HG02588 (cell line): ENCODE measurements at regions not wholly inside any gene's neighbourhood (a gene's known extent, or its start where the extent isn't known, plus 50 kb on each side); places are given as distances from the start of the nearest gene placed in this dataset.
"Not testable (repeated sequence)": the region's sequence is repeated elsewhere in the genome, so short reads cannot be mapped to it uniquely, and the experiment has no call there.

ENCODE experiments used
- ATAC-seq: cut with Tn5 transposase; IDR thresholded peaks from one replicate; pipeline ENCODE4 v1.9.1; 2021; ENCODE audit warnings: mild to moderate bottlenecking, moderate library complexity; ENCODE audit not compliant: unreplicated experiment

DNA sequence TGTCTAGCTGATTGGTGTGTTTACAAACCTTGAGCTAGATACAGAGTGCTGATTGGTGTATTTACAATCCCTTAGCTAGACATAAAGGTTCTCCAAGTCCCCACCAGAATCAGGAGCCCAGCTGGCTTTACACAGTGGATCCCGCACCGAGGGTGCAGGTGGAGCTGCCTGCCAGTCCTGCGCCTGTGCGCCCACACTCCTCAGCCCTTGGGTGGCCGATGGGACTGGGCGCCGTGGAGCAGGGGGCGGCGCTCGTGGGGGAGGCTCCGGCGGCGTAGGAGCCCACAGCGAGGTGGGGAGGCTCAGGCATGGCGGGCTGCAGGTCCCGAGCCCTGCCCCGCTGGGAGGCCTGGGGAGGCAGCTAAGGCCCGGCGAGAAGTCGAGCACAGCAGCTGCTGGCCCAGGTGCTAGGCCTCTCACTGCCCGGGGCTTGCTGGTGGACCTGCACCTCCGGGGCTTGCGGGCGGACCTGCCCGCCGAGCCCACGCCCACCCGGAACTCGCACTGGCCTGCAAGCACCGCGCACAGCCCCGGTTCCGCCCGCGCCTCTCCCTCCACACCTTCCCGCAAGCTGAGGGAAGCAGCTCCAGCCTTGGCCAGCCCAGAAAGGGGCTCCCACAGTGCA lies 51.0 kb upstream of the CDYL start:
- ATAC-seq, result not testable (repeated sequence)

DNA sequence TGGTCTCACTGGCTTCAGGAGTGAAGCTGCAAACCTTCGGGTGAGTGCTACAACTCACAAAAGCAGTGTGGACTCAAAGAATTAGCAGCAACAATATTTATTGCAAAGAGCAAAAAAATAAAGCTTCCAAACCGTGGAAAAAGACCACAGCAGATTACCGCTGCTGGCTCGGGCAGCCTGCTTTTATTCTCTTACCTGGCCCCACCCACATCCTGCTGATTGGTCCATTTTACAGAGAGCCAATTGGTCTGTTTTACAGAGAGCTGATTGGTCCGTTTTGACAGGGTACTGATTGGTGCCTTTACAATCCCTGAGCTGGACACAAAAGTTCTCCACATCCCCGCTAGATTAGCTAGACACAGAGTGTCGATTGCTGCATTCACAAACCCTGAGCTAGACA lies 51.5 kb upstream of the CDYL start:
- ATAC-seq, result not testable (repeated sequence)

DNA sequence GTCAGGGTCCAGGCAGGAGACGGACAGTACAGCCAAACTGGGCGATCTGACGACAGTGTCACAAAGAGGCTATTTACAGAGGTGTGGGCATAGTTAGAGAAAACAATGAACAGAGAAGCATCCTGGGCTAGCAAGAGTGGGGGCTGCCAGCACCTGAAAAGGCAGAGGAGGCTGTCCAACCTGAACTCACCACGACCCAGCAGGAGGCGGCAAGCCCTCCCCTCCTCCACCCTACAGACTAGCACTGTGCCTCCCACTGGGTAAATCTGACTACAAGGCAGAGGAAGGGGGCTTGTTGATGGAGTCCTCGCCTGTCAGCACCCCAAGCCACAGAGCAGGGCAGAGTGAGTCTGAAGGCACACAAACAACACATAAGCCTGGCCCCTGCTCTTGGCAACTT lies 52.8 kb upstream of the CDYL start:
- ATAC-seq, result no peak

DNA sequence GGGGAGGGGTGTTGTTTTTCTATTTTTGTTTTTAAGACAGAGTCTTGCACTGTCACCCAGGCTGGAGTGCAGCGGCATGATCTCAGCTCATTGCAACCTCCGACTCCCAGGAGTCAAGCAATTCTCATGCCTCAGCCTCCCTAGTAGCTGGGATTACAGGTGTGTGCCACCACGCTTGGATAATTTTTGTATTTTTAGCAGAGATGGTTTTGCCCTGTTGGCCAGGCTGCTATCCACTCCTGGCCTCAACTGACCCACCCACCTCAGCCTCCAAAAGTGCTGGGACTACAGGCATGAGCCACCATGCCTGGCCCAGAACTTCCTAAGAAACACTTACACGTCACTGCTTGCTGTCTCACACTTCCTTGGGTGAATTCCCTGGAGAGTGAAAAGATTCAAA lies 54.8 kb upstream of the CDYL start:
- ATAC-seq, result not testable (repeated sequence)

DNA sequence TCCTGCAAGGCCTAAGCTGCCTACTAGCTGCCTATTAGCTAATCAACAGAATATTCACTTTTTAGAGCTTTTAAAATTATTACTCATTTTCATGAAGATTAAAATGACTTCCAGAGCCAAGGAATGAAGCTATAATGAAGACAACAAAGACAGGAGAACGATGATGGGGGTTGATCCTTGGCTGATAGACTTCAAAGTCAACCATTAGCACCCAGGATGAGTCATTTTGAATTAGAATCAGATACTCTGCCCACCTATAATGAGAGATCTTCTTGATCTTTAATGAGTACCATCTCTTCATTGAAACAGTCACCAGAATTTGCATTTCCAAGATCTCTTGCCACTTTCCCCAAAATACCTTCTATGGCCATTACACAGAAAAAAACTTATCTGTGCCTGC lies 56.7 kb upstream of the CDYL start:
- no peak for ATAC-seq

DNA sequence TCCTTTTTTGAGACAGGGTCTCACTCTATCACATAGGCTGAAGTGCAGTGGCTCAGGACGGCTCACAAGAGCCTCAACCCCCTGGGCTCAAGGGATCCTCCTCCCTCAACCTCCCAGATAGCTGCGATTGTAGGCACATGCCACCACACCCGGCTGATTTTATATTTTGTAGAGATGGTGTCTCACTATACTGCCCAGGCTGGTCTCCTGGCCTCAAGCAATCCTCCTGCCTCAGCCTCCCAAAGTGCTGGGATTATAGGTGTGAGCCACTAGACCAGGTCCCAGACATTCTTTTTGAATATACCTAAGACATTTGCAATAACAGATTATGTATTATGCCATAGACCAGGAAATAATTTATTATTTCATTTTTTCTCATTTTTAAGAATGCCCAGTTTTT lies 58.3 kb upstream of the CDYL start:
- no peak for ATAC-seq

DNA sequence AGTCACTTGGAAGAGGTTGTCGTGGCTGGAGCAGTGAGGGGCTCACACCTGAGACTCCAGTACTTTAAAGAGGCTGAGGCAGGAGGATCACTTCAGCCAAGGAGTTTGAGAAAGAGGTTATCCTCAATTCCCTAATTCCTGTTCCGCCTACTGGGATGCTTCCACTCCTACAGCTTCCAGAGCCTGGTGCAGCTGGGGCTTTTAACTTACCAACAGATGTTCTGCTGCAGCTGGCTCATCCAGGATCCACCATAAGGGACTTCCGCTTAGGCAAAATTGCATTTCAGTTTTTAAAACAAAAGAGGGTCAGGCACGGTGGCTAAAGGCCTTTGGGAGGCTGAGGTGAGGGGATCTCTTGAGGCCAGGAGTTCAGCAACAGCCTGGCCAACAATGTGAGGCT lies 59.1 kb upstream of the CDYL start:
- no peak for ATAC-seq

DNA sequence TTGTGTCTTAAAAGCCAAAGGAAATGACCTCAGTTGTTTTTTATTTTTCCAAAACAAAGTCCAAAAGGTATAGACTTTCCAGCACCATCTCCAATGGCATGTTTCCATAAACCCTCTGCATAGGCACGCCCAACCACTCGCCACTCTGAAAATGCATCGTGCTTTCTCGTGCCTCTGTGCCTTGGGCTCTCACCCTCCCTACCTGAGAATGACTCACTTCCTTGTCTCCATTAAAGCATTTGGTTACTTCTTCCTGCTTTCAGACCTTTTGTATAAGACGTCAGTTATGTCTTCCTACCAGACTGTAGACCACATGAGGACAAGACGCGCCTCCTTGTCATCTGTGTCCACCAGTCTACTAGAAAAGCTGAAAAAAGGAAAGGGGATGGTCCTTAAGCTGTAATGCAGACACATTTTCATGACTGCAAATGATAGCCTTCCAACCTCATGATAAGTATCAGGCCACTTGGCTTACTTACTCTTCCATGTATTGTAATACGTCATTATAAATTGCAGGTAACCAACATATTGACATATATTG lies 61.2 kb upstream of the CDYL start:
- ATAC-seq, result no peak

DNA sequence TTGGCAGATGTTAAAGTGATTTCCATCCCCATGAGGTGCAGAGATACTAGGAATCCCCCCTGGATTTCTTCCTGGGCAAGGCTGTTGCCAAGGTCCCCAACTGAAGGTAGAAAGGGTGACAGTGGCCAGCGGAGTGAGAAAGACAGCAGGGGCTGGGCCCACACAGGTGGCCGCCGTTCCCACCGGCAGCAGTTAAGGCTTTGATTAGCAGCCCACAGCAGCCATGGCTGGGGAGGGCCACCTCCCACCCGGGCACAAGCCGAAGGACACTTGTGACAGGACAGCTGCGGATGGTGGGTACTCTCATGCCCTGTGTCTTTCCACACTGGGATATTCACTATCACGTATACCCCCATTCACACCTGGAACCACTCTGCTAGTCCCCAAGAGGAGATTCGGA lies 63.9 kb upstream of the CDYL start:
- no peak for ATAC-seq

DNA sequence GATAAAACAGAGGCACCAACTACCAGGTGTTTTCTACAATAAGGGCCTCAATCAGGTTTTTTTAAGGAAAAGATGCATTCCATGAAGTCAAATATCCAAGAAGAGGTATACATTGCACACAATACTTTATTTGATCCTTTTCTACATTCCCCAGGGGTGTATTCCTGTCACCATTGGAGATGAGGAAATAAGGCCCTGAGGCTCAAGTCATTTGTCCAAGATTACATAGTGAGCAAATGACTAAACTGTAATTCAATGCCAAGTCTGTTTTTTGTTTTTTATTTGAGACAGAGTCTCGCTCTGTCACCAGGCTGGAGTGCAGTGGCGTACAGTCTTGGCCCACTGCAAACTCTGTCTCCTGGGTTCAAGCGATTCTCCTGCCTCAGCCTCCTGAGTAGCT lies 69.2 kb upstream of the CDYL start:
- no peak for ATAC-seq

DNA sequence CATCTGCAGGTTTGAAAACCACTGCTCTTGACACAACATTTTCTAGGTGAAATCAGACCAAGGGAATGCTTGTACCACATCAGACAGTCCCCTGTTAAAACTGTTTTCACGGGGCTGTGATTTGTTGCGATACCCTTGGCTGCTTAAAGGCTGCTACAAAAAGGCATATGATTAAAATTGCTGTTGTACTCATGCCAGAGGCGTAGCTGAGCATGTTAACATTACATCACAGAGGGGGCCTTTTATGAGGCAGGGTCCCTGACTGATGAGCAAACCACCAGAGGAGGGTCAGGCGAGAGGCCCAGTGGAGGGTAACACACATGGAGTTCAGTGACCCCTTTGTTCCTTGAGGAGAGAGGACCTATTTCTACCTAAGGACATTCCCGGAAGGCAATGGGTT lies 70.4 kb upstream of the CDYL start:
- no peak for ATAC-seq

DNA sequence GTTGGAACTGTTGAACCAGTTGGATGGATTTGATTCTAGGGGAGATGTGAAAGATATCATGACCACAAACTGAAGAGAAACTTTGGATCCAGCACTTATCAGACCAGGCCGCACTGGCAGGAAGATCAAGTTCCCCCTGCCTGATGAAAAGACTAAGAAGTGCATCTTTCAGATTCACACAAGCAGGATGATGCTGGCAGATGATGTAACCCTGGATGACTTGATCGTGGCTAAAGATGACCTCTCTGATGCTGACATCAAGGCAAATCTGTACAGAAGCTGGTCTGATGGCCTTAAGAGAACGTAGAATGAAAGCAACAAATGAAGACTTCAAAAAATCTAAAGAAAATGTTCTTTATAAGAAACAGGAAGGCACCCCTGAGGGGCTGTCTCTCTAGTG lies 72.8 kb upstream of the CDYL start:
- ATAC-seq, result no peak

DNA sequence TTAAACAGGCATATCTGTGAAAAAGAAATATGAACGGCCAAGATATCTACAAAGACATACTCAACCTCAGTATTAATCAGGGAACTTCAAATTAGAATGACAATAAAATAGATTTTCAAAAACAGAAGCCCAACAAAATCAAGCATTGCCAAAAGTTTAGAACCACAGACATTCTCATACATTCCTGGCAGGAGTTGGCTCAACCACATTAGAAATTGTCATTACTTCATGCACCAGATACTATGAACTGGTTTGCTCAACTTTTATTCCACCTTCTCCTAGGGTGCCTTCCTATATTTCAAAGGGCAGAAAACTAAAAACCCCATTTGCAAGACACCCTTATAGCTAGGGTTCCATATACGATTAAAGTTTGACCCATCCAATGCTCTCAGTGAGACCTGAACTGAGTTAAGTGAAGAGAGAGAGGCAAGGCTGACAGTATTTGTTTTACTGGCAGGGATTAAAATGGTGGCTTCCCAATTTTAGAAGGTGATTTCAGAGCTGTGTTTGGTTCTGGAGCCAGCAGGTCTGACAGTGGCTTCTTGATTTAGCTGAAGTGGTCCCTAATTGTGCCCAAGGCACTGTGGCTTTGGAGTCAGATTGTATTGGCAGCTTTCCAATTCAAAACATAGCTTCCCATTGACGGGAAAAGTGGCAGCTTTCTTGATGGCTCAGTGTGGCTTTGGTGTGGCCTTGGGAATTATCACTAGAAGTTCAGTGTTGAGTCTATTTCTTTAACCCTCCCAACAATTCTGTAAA lies 77.1 kb upstream of the CDYL start:
- no peak for ATAC-seq

DNA sequence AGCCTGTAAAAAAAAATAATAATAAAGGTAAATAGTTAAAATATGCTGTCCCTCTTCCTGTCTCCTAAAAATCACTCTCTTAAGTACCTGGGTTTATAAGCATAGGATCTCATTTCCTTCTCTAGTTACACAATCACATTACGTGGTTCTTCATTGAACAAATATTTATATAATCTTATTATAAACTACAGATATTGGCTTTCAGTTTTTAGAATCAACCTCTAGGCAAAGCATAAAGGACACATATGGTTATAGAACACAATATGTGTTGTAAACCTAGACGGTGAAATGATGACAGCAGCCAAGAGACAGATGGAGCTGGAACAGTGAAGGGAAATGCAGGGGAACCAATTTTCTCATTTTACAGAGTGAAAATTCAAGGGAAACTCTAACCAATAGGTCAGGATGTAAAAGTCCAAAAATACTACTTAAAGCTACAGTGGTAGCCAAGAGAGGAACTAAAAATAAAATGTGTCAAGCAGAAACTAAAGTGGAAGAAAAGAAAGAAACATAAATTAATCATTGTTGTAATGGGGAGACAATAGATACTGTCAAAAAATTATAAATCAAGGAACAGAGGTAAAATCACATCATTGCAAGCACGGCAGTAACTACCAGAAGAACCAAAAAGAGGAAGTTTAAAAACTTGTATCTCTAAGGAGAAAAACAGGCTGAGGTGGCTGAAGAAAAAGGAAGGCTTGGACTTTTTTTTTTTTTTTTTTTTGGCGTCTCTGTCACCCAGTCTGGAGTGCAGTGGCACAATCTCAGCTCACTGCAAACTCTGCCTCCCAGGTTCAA lies 82.8 kb upstream of the CDYL start:
- ATAC-seq, result no peak

DNA sequence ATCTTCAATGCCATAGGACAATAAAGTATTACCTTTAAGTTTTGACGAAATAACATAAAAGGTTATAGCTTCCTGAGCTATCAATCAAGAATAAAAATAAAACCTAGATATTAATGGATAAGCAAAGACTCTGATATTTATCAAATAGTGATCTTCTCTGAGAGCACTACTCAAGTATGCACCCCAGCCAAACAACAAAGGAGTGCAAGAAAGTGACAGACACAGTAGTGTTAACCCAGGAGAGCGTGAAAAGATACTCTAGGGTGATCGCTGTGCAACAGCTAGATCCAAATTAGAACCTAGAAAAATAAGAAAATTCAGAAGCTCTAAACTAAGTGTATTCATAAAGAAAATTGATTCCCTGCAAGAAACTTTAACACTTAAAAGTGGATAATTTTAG lies 83.5 kb upstream of the CDYL start:
- ATAC-seq, result no peak

DNA sequence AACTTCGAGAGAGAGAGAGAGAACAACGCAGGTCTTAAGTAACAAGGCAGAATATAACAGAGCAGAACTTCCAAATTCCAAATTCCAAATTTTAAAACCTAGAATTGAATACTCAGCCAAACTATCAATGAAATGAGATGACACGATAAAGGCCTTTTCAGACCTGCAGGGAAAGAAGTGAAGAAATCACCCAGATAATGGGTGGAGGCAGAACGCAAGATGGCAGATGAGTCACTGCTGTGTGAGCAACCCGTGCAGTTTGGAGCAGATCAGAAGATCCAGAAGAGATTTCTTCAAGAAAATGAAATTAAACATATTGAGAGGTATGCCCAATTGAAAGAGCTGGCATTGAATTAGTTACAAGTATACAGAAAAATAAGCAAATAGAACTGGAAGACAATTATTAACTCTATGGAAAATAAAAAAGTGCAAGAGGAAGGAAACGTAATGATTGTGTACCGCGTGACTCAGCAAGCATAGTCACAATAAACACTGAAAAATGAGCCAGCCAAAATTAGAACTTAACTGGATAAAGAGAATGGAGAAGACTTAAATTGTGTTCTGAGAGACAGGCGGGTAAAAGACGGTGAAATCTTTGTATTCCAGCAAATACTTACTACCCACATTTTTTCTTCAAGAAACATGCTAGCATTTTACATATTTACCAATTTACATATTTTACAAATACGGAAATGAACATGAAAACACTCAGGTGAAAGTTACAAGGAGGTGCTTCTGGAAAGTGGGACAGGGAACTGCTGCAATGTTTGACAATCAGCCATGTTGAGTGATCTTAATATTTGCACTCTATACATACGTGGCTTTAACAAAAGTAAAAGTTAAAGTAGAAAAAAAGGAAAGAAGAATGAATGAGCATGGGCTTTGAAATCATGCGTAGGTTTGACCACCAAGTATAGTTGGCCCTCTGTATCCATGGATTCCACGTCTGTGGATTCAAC lies 87.9 kb upstream of the CDYL start:
- ATAC-seq, result no peak

DNA sequence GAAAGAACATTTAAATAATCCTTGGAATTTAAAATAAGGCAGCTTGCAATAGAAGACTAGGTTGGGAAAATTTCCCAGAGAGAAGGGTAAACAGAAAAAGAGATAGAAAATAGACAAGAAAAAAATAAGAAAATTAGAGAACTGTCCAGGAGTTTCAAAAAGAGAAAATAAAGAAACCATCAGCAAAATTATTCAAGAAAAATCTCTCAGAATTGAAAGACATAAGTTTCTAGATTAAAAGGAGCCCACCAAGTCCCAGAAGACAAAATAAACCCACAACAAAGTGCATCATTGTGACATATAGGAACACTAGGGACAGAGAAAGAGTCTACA lies 88.6 kb upstream of the CDYL start:
- no peak for ATAC-seq

DNA sequence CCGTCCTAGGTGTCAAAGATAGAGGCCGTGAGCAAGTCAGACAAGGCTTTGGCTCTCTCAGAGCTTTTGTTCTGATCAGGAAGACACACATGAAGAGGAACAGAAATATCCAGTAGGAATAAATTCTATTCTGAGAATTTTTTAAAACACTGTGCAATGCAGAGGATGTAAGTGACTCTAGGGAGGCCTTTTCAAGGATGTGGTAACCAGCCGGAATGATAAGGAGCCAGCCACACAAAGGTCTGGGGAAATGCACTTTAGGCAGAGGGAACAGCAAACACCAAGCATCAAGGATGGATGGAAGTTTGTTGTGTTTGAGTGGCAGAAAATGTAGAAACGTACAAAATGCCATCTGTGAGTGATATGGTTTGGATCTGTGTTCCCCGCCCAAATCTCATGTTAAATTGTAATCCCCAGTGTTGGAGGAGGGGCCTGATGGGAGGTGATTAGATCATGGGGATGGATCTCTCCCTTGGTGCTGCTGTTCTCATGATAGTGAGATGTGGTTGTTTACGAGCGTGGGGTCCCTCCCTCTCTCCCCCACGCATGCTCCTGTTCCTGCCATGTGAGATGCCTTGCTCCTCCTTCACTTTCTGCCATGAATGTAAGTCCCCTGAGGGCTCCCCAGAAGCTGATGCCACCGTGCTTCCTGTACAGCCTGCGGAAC lies 93.6 kb upstream of the CDYL start:
- ATAC-seq, result no peak

DNA sequence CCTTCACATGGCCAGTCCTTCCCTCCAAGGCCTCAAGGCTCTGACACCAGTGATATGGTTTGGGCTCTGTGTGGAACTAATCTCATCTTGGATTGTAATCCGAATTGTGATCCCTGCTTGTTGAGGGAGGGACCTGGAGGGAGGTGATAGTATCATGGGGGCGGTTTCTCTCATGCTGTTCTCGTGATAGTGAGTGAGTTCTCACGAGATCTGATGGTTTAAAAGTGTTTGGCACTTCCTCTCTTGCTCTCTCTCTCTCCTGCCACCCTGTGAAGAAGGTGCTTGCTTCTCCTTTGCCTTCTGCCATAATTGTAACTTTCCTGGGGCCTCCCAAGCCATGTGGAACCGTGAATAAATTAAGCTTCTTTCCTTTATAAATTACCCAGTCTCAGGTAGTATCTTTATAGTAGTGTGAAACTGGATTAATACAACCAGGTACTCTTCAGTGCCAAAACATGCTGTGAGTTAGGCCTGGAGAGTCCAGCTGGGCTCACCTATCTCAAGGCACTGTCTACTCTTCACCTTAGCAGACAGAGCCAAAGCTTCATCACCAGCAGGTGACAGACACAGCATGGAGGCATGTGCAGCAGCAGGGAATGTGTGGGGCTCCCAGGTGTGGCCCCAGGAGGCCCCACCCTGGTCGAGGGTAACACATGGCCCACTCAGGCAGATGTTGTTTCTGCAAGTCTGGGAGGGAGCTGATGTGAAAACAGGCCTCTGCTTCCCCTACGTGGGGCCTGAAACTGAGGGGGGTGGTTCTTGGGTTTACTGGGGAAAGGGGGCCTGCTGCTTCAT lies 97.5 kb upstream of the CDYL start:
- no peak for ATAC-seq

DNA sequence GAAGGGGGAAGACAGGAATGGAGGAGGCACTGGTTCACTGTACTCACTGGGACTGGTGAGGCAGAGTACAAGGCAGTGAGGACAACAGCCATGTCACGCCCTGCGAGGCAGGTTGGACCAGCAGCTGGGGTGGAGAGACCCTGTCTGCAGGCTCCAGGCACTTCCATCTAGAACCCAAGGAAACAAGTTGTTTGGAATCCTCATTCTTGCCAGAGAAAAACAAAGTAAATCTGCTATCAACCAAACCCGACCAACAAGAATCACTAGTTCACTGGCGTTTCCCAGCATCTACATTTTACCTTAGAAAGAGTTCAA lies 98.5 kb upstream of the CDYL start:
- ATAC-seq, result no peak
